B cell (primary cell): ENCODE measurements at regions not wholly inside any gene's neighbourhood (a gene's known extent, or its start where the extent isn't known, plus 50 kb on each side); places are given as distances from the start of the nearest gene placed in this dataset.

Experiments
- CTCF ChIP-seq: fragments of 200-600 bp; IDR thresholded peaks from one replicate; pipeline ENCODE4 v1.8.0; 2022; ENCODE audit warnings: antibody characterized with exemption, mild to moderate bottlenecking
- EZH2 ChIP-seq: IDR thresholded peaks from 2 replicates; pipeline ENCODE4 v1.6.1; 2012; ENCODE audit warnings: borderline replicate concordance, low read depth, mild to moderate bottlenecking, moderate library complexity, low read length; ENCODE audit not compliant: insufficient read depth, poor library complexity, severe bottlenecking

DNA sequence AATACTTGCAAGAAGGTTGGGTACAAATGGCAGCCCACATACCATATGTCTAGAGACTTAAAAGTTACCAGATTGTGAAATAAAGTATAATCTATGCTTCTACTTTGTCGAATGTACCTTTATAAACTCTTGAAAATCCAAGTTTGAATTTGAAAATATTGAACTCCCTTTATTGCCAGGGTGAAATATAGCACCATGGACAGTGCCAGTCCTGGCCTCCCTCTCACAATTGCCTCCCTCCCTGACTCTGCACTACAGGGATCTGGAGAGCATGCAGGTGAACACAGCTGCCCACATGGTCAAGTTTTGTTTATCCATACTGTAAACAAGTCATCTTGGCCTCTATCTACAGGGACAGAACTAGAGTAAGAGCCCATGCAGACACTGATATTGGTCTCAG lies 394.1 kb upstream of the SLITRK6 start:
- TF ChIP-seq CTCF (no peak), EZH2 (no peak)
